Skeletal muscle tissue (tissue), 3 donors: ENCODE measurements at regions not wholly inside any gene's neighbourhood (a gene's known extent, or its start where the extent isn't known, plus 50 kb on each side); places are given as distances from the start of the nearest gene placed in this dataset.

Source experiments
- H3K27ac ChIP-seq: one replicate; pipeline ENCODE4 v1.7.0; 2013; ENCODE audit warnings: mild to moderate bottlenecking, low read depth, low read length, inconsistent platforms
- H3K27me3 ChIP-seq, 3 donors: one replicate each; pipeline ENCODE4 v1.7.0; 2013; ENCODE audit warnings: low read length in 3 of 3; ENCODE audit not compliant: control insufficient read depth in 3 of 3, insufficient read depth in 3 of 3
- H3K36me3 ChIP-seq, 3 donors: one replicate each; pipeline ENCODE4 v1.7.0; 2013; ENCODE audit warnings: low read length in 3 of 3; ENCODE audit not compliant: control insufficient read depth in 3 of 3, insufficient read depth in 3 of 3
- H3K4me1 ChIP-seq, 3 donors: one replicate each; pipeline ENCODE4 v1.7.0; 2013; ENCODE audit warnings: low read length in 3 of 3, mild to moderate bottlenecking in 3 of 3; ENCODE audit not compliant: control insufficient read depth in 3 of 3, insufficient read depth in 3 of 3
- H3K4me3 ChIP-seq, 3 donors: one replicate each; pipeline ENCODE4 v1.7.0; 2013; ENCODE audit warnings: low read length in 3 of 3
- H3K9ac ChIP-seq, 3 donors: one replicate each; pipeline ENCODE4 v1.7.0; 2013; ENCODE audit warnings: low read length in 3 of 3, mild to moderate bottlenecking in 3 of 3, moderate library complexity in 2 of 3, low read depth in 1 of 3
- H3K9me3 ChIP-seq, 3 donors: one replicate each; pipeline ENCODE4 v1.7.0; 2013; ENCODE audit warnings: low read length in 3 of 3; ENCODE audit not compliant: control insufficient read depth in 3 of 3
- donor health status: Osteomylitis.

DNA sequence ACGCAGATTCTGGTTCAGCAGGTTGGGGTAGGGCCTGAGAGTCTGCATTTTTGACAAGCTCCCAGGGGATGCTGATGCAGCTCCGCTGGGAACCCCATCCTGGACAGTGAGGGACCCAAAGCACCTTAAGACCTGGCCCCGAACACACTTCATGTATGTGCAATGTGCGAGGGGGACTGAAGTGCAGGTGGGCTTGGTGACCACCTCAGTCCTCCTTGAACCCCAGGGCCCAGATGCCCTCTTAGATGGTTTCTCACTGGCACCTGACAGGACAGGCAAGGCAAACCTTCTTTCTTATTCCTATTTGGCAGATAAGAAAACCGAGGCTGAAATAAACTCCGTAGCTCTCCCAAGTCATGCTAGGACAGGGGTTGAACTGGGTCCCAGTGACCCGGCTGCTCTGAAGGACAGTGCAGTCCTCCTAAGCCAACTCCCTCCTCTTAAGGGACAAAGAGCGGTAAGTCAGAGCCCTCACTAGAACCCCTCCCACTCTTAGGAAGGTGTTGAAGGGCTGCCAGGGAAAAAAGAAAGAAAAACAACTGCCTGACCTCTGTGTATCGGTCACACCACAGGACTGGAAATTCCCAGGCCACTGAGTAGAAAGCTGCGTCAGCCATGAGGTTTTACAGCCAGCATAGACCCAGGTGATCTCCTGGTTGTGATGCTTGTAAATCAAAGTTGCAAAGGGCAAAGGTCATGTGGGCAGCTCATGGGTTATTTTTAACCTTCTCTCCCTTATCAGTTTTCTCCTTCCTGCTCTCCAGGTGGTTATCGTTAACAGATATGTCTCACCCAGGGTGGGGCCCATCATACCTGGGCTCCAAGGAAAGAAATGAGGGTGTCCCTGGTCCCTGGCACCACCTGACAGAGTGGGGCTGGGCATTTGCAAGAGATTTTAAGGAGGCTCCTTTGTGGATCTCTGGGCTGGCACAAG, 90.9 kb upstream of the SMNDC1 start:
- no peak overlapping the region for H3K9ac ChIP-seq
- H3K36me3 ChIP-seq: no peaks in the 10 kb centered on the region
- peaks cover 11 to 23% (median 16%) of the 10 kb centered on the region in 3 donors for H3K27me3 ChIP-seq
- no peak overlapping the region for H3K4me3 ChIP-seq
- H3K9me3 ChIP-seq: no peaks in the 10 kb centered on the region
- H3K27ac ChIP-seq: no peak overlapping the region
- peaks cover 8 to 15% (median 12%) of the 10 kb centered on the region in 3 donors for H3K4me1 ChIP-seq

DNA sequence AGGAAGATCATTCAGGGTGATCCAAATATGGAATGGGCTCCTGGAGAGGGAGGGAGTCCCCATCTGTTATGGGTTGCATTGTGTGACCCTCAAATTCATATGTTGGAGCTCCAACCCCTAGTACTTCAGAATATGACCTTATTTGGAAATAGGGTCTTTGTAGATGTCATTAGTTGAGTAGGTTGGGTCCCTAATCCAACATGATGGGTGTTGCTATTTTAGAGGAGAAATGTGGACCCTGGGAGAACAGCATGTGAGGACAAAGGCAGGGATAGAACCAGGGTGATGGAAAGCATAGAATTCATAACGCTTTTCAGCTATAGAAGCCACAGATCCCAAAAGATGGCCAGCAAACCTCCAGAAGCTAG, 91.5 kb upstream of the SMNDC1 start:
- H3K27me3 ChIP-seq: peaks cover 14 to 23% (median 16%) of the 10 kb centered on the region in 3 donors
- no peak overlapping the region for H3K27ac ChIP-seq
- H3K4me1 ChIP-seq: peaks cover 8 to 15% (median 12%) of the 10 kb centered on the region in 3 donors
- no peaks in the 10 kb centered on the region for H3K36me3 ChIP-seq
- H3K9me3 ChIP-seq: no peaks in the 10 kb centered on the region
- H3K9ac ChIP-seq: no peak overlapping the region
- no peak overlapping the region for H3K4me3 ChIP-seq

DNA sequence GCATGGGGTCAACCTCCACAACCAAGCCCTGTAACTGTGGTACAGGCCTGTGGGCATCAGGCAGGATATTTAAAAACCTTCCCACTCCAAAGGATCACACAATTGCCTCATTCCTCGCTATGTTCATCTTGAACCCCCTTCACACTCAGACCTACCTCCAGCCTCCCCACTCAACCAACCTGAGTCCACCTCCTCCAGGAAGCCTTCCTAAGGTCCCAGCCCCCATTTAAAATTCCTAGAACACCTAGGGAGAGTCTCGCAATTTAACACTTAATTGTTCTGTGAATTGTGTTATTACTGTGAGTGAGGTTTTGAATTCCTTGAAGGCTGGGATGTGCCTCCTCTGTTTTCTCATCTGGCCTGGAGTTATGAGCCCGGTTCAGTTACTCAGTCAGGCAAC, 93.1 kb upstream of the SMNDC1 start:
- Histone ChIP-seq H3K4me3 (no peak overlapping the region), H3K27me3 (peaks cover 7 to 13% (median 10%) of the 10 kb centered on the region in 3 donors), H3K4me1 (peaks cover 6 to 11% (median 7%) of the 10 kb centered on the region in 3 donors), H3K27ac (no peak overlapping the region), H3K9ac (no peak overlapping the region), H3K9me3 (no peaks in the 10 kb centered on the region), H3K36me3 (no peaks in the 10 kb centered on the region)

DNA sequence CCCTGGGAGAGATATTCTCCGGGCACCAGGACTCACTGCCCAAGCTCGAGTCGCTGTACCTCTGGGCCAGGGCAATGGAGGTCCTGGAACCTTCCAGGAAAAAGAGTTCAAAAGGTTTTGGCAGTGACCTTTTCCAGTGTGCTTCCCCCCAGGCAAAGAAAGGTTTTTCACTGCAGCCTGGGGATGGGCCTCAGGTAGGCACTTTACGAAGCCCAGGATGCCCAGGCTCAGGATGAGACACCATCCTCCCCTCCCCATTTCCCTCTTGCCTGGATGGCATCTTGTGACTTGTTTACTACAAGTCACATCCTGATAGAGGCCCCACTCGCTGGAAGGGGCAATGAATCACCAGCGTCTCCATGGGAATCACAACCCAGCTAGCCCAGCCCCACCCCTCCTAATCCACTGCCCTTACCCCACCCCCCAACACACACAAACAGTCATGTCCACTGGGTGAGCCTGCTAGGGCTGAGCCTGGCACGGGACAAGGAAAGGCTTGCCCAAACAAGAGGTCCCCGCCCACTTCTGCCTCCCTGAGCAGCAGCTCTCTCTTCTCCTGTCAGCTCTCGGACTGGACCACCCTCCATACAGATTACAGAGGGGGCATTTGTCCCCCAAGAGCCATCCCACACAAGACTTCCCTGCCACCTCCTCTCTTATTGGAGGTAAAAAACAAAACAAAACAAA, 93.8 kb upstream of the SMNDC1 start:
- H3K4me3 ChIP-seq: no peak overlapping the region
- peaks cover 1 to 7% (median 3%) of the 10 kb centered on the region in 3 donors for H3K27me3 ChIP-seq
- H3K36me3 ChIP-seq: no peaks in the 10 kb centered on the region
- peaks cover 6 to 10% (median 7%) of the 10 kb centered on the region in 3 donors for H3K4me1 ChIP-seq
- no peak overlapping the region for H3K27ac ChIP-seq
- H3K9ac ChIP-seq: no peak overlapping the region
- no peaks in the 10 kb centered on the region for H3K9me3 ChIP-seq

DNA sequence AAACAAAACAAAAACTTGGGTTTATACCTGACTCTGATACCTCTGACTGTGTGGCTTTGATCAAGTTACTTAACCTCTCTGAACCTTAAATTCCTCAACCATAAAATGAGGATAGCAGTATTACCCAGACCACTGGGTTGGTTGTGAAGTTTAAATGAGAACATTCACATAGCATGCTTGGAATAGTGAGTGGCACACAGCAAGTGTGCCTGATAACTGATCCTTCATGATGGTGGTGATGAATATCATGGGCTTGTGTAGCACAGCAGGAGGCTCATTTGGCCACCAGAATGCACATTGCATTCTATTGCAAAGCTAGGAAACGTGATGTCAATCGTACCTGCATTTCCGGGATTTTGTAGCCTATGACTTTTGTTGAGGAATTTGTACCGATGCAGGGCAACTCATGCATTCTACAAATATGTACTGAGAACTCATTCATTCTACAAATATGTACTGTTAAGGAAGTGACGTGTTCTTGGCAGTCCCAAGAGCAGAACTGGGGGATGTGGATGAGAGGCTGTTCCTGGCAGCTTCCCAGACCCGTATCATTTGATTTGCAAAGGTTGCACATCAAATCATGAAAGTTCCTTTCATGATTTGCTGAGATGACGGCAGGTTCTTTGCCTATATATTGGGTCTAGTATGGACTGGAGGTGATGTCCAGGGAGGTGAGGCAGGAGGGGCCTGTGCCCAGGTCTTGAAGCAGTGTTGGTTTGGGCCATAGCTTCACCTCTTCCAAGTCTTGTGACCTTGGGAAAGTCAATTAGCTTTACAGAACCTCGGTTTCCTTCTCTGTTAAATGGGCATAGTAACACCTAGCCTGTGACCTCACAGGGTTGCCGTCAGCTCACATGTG, 94.6 kb upstream of the SMNDC1 start:
- H3K27ac ChIP-seq: no peak overlapping the region
- peaks cover 6 to 10% (median 7%) of the 10 kb centered on the region in 3 donors for H3K4me1 ChIP-seq
- no peaks in the 10 kb centered on the region for H3K9me3 ChIP-seq
- H3K36me3 ChIP-seq: no peaks in the 10 kb centered on the region
- no peak overlapping the region for H3K4me3 ChIP-seq
- no peak overlapping the region for H3K9ac ChIP-seq
- H3K27me3 ChIP-seq: peaks cover 0 to 4% (median 3%) of the 10 kb centered on the region in 3 donors

DNA sequence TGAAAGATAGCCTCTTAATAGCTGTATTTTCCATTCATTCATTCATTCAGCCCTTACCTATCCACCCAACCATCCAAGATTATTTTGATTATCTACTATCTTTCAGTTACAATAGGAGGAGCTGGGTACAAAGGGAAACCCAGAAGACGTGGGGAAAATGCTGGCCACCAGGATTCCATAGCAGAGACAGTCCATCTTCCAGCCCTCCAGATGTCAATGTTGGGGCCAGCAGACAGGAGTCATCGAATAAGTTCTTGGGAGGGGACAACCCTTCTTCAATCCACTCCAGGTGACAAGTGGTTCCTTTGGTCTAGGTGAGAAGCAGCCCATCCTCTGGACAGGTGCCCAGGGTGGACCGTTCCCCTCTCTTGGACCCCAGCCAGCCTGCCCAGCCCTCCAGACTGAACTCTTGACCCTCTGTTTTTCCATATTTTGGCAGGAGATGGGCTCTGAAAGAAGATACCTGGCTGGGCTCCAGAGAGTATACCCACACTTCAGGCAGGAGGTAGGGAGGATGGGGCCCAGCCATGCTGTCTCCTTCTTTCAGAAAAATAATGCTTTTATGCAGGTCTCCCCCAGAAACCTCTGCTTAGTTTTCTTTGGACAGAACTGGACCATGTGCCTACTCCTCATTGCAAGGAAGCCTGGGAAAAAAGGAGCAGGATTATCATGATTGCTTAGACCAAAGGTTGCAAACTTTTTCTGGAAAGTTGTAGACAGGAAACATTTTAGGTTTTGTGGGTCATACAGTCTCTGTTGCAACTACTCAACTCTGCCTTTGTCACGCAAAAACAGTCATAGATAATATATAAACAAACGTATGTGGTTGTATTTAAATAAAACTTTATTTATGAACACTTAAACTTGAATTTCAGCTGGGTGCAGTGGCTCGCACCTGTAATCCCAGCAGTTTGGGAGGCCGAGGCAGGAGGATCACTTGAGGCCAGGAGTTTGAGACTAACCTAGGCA, 95.5 kb upstream of the SMNDC1 start:
- Histone ChIP-seq H3K9ac (no peak overlapping the region), H3K36me3 (no peaks in the 10 kb centered on the region), H3K4me1 (peaks cover 5 to 9% (median 6%) of the 10 kb centered on the region in 3 donors), H3K9me3 (no peaks in the 10 kb centered on the region), H3K27ac (no peak overlapping the region), H3K27me3 (peaks cover 0 to 3% (median 0%) of the 10 kb centered on the region in 3 donors), H3K4me3 (no peak overlapping the region)

DNA sequence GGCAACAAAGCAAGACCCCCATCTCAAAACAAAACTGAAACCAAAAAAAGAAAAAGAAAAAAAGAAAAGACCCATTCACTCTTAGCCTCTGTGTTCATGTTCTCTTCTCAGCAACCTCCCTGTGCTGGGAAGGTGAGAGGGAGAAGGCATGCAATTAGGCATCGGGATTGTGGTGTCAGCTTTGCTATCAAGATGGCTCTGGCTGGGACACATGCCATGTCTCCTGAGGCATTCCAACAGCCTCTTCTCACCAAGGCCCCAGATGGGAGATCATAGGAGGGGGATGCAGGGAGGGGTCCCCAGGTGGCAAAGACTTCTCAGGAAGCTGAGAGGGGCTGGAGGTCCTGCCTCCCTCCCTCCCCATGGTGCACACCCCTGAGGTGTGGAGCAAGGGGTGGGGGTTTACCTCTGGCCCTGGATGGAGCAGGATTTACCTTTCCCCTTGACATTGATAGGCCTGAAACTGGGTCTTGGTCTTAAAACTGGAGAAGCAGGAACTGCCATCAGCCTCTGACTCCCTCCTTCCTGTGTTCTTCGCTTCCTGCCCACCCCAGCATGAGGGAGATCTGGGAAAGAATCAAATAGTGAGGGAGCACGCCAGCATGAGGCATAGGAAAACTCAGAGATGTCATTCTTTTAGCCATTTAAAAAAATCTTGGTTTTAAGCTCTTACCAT, 96.2 kb upstream of the DUSP5 start:
- Histone ChIP-seq H3K9ac (no peak overlapping the region), H3K4me1 (no peaks in the 10 kb centered on the region), H3K27me3 (peaks cover 0 to 3% (median 2%) of the 10 kb centered on the region in 3 donors), H3K4me3 (no peak overlapping the region), H3K36me3 (no peaks in the 10 kb centered on the region), H3K9me3 (no peaks in the 10 kb centered on the region), H3K27ac (no peak overlapping the region)

DNA sequence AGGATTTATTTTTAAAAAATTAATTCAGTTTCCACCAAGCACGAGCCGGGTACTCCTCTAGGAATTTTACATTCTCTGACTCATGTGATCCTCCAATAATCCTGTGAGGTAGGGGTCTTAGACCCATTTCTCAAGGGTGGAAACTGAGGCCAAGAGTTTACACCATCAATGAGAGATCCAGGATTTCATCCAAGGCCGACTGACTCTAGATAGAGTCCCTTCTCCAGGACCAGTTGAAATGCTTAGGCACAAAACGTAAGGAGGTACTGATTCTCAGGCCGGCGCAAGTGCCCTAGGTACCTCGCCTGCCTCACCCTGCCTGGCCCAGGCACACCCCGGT, 95.7 kb upstream of the DUSP5 start:
- H3K4me3 ChIP-seq: no peak overlapping the region
- H3K4me1 ChIP-seq: no peaks in the 10 kb centered on the region
- H3K9ac ChIP-seq: no peak overlapping the region
- H3K36me3 ChIP-seq: no peaks in the 10 kb centered on the region
- H3K27me3 ChIP-seq: peaks cover 0 to 3% (median 2%) of the 10 kb centered on the region in 3 donors
- no peaks in the 10 kb centered on the region for H3K9me3 ChIP-seq
- no peak overlapping the region for H3K27ac ChIP-seq
